Kidney (tissue), 13 donors: ENCODE measurements at regions not wholly inside any gene's neighbourhood (a gene's known extent, or its start where the extent isn't known, plus 50 kb on each side); places are given as distances from the start of the nearest gene placed in this dataset.

Experiments used
- DNase-seq, 5 donors: peaks; one replicate each; pipeline ENCODE4 v3.0.0-alpha.2; 2013 to 2020
- FAIRE-seq: peaks from 2 replicates; lab custom pipeline; 2012; peaks lifted over from hg19 to GRCh38; lab: Jason Lieb, UNC
- H3K27ac ChIP-seq, 2 donors: one replicate each; pipeline ENCODE4 v1.7.0; 2013; ENCODE audit warnings: low read depth in 2 of 2, low read length in 2 of 2, inconsistent platforms in 1 of 2
- H3K27me3 ChIP-seq: one replicate; pipeline ENCODE4 v1.7.1; 2013; ENCODE audit warnings: low read length, inconsistent platforms; ENCODE audit not compliant: control insufficient read depth, insufficient read depth
- H3K36me3 ChIP-seq, 3 donors: one replicate each; pipeline versions ENCODE4 v1.7.0 to v1.7.1; 2013; ENCODE audit warnings: low read length in 3 of 3, control low read depth in 1 of 3, inconsistent platforms in 1 of 3; ENCODE audit not compliant: insufficient read depth in 3 of 3, control insufficient read depth in 2 of 3
- H3K4me1 ChIP-seq, 3 donors: one replicate each; pipeline versions ENCODE4 v1.7.0 to v1.7.1; 2013; ENCODE audit warnings: low read length in 3 of 3, inconsistent platforms in 1 of 3, low read depth in 1 of 3; ENCODE audit not compliant: control insufficient read depth in 2 of 3, insufficient read depth in 2 of 3
- H3K4me3 ChIP-seq, 3 donors: one replicate each; pipeline versions ENCODE4 v1.7.0 to v1.8.1; 2013; ENCODE audit warnings: low read length in 3 of 3, control low read depth in 1 of 3, inconsistent platforms in 1 of 3
- H3K9ac ChIP-seq, 3 donors: one replicate each; pipeline versions ENCODE4 v1.7.0 to v1.7.1; 2013; ENCODE audit warnings: low read length in 3 of 3, control low read depth in 1 of 3, inconsistent platforms in 1 of 3
- H3K9me3 ChIP-seq, 3 donors: one replicate each; pipeline versions ENCODE4 v1.7.0 to v1.7.1; 2013; ENCODE audit warnings: low read length in 3 of 3, control low read depth in 1 of 3, inconsistent platforms in 1 of 3; ENCODE audit not compliant: control insufficient read depth in 2 of 3, insufficient read depth in 1 of 3
- CTCF ChIP-seq: IDR thresholded peaks from 3 replicates; pipeline ENCODE4 v1.5.1; 2012; ENCODE audit warnings: mild to moderate bottlenecking, moderate library complexity, borderline replicate concordance; ENCODE audit not compliant: insufficient read depth; ENCODE audit errors: extremely low read depth
- intact Hi-C: fragments of 100-400 bp; cut with DNase I; formaldehyde crosslinking; loops from one replicate; pipeline ENCODE4 v1.11.1; 2022
- donor health status: control.
- donor health status: control.
- donor health status: control.
- donor health status: control.
- donor health status: control.
- donor health status: DM: yes; HTN: yes; CAD: no.
- donor health status: Normal renal cell carcinoma (clear cell type).

DNA sequence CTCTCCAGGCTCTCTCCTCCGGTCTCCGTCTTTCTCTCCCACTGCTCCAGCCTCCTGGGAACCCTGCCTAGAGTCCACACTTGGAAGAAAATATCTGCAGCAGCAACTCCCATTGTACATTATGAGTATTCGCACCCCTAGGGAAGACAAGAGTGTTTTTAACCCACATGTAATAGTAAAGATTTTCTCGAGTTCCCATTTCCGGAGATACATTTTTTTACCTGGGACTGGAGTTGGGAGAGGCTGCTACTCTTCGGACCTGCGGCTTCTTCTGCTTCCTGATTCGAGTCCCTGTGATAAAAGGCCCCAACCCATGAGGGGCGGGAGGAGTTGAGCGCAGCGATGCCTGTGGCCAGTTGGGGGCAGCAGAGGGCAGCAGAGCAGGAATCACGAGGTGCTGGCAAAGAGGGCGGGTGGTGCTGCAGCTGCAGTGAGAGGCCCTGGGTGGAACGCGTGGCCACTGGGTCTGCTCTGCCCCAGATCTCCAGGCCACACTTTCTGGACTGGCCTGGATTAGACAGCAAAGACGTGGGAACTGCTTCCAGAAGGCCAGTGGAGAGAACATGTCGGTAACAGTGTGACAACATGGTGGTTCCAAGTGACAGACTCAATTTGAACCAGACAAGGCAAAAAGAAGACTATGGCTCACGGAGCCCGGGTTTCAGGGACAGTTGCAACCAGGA, 221.0 kb upstream of the CSF3R start:
- no peak overlapping the region for H3K27ac ChIP-seq
- FAIRE-seq (no peak), DNase-seq (peak; percentile 83 to 89 (median 87))
- no peak overlapping the region for H3K4me3 ChIP-seq
- no peaks in the 10 kb centered on the region for H3K36me3 ChIP-seq
- peaks cover 2% of the 10 kb centered on the region for H3K27me3 ChIP-seq
- no peaks in the 10 kb centered on the region for H3K4me1 ChIP-seq
- TF ChIP-seq CTCF = peak; percentile 83
- H3K9me3 ChIP-seq = no peaks in the 10 kb centered on the region
- H3K9ac ChIP-seq = no peak overlapping the region
- intact Hi-C loops = loop anchor here (10.0 kb wide), 1 partner anchor 731 kb away; no protein-coding TSS in a partner anchor

DNA sequence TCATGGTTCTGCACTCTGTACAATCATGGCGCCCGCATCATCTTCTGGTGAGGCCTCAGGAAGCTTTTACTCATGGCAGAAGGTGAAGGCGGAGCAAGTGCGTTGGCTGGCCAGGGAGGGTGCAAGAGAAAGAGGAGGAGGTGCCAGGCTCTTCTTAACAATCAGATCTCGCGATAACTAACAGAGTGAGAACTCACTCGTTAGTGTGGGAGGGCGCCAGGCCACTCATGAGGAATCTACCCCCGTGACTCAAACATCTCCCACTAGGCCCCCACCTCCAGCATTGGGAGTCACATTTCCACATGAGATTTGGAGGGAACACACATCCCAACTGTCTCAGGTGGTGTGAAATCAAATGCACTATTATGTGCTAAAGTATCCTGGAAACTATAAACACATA, 220.2 kb upstream of the CSF3R start:
- H3K27me3 ChIP-seq = peaks cover 2% of the 10 kb centered on the region
- DNase-seq (no peak), FAIRE-seq (no peak)
- TF ChIP-seq CTCF = no peak
- H3K4me1 ChIP-seq = no peaks in the 10 kb centered on the region
- no peak overlapping the region for H3K27ac ChIP-seq
- H3K9ac ChIP-seq = no peak overlapping the region
- intact Hi-C loops = loop anchor here (10.0 kb wide), 1 partner anchor 732 kb away; no protein-coding TSS in a partner anchor
- H3K4me3 ChIP-seq = no peak overlapping the region
- no peaks in the 10 kb centered on the region for H3K36me3 ChIP-seq
- no peaks in the 10 kb centered on the region for H3K9me3 ChIP-seq

- Histone ChIP-seq H3K27me3 (peaks cover 2% of the 10 kb centered on the region), H3K4me1 (no peaks in the 10 kb centered on the region), H3K9me3 (no peaks in the 10 kb centered on the region), H3K36me3 (no peaks in the 10 kb centered on the region), H3K9ac (no peak overlapping the region), H3K27ac (no peak overlapping the region), H3K4me3 (no peak overlapping the region)
- FAIRE-seq (no peak), DNase-seq (peak in 1 of 5 donors; percentile 8)
- no peak for TF ChIP-seq CTCF
- intact Hi-C loops = no loop called here
Measured at GRCh38 chr1:36699113-36699911, 216.6 kb upstream of the CSF3R start.
